Posterior vena cava (tissue), 2 donors: ENCODE measurements at regions not wholly inside any gene's neighbourhood (a gene's known extent, or its start where the extent isn't known, plus 50 kb on each side); places are given as distances from the start of the nearest gene placed in this dataset.

Source experiments
- DNase-seq: peaks from one replicate; pipeline ENCODE4 v3.0.0-alpha.2; 2020; ENCODE audit warnings: low spot score
- intact Hi-C, 2 donors: fragments of 100-400 bp; cut with DNase I; formaldehyde crosslinking; loops; one replicate each; pipeline versions ENCODE4 v1.14.1 to v1.14.2; 2022 to 2023
- donor health status: DM: yes; HTN: yes; CAD: no.
- donor health status: DM: yes; HTN: yes; CAD: no.

- peak; percentile 95 for DNase-seq
- intact Hi-C loops = no loop called here
Observed at GRCh38 chr9:107750741-107751566, 261.4 kb upstream of the KLF4 start.

DNA sequence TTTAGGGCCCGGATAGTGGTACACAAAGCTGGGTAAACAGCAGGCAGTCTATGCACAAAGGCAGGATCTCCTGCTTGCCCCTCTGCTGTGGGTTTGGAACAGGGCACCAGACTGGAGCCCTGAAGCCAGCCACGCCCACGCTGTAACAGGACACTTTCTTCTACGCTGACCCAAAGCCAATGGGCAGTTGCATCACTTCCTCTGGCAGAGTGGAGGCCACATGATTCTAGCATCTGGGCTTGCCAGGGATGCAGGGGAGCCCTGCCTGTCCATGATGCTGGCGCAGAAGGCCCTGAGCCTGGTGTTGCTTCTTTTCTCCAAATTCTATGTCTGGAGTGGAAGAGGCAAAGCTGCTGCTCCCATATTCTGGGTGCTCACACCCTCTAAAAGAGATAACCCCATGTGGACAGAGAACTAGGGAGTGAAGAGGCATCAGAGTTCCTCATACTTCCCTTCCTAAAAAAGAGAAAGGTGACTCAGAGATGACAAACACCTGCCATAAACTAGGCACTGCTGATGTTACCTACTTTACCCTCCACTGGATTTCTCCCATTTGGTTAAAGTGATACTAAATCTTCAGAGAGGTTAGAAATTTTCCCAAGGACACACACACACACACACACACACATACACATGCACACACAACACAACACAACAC lies 260.3 kb upstream of the KLF4 start:
- intact Hi-C loops = no loop called here
- DNase-seq = peak; percentile 96

- intact Hi-C loops = no loop called here
- DNase-seq = no peak
Observed at GRCh38 chr9:107744873-107745272, 255.3 kb upstream of the KLF4 start.

GRCh38 chr9:107742531-107743309 lies 253.2 kb upstream of the KLF4 start:
- intact Hi-C loops = no loop called here
- DNase-seq = no peak

DNA sequence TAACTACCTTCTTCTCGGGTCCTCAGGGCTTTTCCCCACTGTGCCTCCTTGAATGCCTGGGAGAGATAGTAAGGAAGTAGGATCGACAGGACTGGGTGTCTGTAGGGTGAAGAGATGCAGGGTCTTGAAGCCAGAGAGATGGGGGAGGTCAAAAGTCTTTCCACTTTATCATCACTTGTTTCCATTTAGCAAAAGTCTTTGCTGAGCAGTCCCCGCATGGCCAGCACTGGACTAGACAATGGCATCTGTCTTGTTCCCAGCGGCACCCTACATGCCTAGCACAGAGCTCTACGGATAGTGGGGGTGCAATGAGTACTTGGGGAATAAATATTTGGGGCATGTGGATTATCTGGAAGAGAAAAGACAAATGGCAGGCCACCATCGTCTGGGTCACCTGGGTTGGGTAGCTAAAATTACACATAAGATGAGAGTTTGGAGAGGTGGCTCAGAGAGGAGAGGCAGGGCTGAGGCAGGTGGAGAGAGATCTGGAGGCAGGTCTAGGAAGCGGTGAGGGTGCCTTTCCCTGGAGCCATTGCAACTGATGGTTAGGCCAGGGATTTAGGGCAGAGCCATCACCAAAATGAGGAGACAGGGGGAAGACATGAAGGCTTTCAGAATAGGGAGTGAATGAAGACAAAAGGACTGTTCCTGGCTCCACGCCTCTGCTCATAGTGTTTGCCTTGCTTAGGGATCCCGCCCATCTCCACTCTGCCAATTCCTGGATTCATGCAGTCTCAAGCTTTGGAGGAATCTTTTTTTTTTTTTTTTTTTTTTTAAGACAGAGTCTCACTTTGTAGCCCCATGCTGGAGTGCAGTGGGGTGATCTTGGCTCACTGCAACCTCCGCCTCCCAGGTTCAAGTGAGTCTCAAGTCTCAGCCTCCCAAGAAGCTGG lies 250.8 kb upstream of the KLF4 start:
- intact Hi-C loops = no loop called here
- no peak for DNase-seq

DNA sequence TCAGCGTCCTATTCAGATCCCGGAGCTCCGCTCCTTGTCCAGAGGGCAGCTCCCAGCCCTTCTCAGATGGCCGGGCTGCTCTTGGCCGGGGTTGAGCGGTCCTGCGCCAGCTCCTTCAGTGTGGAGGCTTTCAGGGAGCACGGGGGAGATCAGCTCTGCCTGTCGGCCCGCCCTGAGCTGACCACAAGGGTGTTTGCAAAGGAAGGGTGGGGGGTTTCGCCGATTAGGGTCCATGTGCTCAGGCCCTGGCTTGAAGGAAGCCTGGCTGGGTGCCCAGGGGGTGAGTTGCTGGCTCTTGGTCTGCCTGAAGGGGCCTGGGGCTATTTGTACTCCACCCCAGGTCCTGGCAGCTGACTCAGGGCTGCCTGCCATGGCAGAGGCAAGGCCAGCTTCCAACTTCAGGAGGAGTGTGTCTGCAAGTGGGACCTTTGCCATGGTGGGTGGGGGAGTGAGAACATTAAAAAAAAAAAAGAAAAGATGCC lies 250.1 kb upstream of the KLF4 start:
- peak; percentile 88 for DNase-seq
- intact Hi-C loops = loop anchor here in 1 of 2 donors (5.0 to 10.0 kb wide), 2 partner anchors 252 to 705 kb away; partner anchors contain the start of gene KLF4

GRCh38 chr9:107738789-107739188 lies 249.2 kb upstream of the KLF4 start:
- no peak for DNase-seq
- intact Hi-C loops = loop anchor here in 1 of 2 donors (5.0 to 10.0 kb wide), 2 partner anchors 251 to 706 kb away; partner anchors contain the start of gene KLF4

DNA sequence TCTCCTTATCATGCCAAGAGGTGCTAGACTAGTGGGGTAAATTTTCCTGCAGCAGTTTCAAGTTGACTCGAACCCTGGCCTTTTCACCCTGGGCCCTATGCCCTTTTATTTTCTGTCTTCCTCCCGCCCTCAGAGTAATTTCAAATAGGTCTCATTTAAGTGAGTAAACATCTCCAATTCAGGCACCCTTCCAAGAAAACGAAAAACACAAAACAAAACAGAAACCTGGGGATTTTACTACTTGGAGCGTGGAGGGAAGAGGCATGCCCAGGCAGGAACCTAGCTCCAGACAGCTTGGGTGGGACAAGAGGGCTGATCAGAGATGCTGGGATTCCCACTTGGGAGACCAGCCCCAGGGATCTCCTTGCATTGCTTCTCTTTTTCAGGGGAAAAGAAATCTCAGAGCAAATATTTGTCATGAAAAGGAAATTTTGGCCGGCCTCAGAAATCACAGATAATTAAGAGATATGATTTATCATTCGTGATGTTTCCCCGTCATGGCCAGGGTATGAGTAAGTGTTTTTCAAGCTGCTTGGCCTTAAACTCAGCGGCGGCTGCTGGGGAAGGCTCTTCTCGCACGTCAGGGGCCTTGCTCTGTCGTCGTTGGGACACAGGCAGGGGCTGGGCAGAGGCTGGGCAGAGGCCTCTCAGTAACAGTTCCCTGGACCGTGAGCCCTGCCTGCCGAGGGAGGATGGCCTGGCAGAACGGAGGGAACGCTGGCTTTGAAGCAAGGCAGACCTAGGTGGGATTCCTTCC lies 248.6 kb upstream of the KLF4 start:
- peak; percentile 96 for DNase-seq
- intact Hi-C loops = loop anchor here in 1 of 2 donors (5.0 to 10.0 kb wide), 2 partner anchors 251 to 707 kb away; partner anchors contain the start of gene KLF4

DNA sequence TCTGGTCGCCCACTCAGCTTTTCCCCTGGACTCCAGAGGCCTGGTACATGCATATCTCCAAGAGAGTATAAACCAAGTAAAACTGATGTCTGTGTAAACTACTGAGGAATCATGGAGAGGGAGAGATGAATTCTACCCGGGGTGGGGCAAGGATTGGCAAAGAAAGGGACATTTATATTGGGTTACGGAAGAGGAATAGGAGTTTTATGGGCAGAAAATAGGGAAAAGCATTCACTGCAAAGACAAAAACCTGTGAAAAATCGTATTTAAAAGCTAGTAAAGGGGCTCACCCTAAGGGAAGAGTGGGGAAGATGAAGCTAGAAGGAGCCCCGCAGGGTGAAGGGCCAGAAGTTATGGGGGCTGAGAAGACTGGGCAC lies 248.0 kb upstream of the KLF4 start:
- intact Hi-C loops = loop anchor here in 1 of 2 donors (5.0 to 10.0 kb wide), 2 partner anchors 250 to 707 kb away; partner anchors contain the start of gene KLF4
- DNase-seq = no peak

GRCh38 chr9:107735821-107736220 lies 246.3 kb upstream of the KLF4 start:
- DNase-seq = no peak
- intact Hi-C loops = loop anchor here in 1 of 2 donors (5.0 to 10.0 kb wide), 2 partner anchors 249 to 709 kb away; partner anchors contain the start of gene KLF4

DNA sequence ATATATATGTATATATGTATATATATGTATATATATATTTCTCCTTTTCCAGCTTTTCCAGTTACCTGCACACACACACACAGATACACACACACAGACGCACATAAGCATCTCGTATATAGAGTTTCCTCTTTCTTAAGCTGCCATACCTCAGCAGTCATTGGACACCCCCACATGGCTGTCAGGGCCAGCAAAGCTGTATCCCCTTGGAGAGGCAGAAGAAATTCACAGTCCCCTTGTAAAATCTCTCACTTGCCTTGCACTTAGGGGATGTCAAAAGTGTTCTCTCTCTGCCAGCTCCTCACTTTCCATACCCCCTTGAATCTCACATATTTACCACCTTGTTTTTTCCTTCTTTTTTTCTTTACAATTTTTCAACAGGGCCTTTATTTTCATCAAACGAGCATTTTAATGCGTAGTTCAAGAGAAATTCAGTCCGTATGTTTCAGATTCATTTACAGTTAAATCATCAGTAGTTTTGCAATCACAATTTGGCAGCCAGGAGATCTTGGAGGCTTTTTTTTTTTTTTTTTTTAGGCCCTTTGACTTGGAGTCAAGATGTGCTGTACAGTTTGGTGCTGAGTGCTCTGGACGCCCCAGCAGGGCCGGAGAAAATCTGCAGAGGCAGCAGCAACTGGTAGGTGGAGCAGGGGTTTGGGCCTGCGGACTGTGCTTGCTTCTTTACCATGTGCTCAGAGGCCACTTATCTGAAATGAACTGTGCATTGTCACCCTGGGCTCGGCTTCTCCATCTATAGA lies 244.9 kb upstream of the KLF4 start:
- intact Hi-C loops = loop anchor here in 1 of 2 donors (5.0 to 10.0 kb wide), 3 partner anchors 97 to 710 kb away; partner anchors contain the start of gene KLF4
- DNase-seq = no peak

GRCh38 chr9:107733523-107733894 lies 243.9 kb upstream of the KLF4 start:
- intact Hi-C loops = loop anchor here in 1 of 2 donors (5.0 to 10.0 kb wide), 2 partner anchors 96 to 711 kb away; no protein-coding TSS in a partner anchor
- DNase-seq = no peak

DNA sequence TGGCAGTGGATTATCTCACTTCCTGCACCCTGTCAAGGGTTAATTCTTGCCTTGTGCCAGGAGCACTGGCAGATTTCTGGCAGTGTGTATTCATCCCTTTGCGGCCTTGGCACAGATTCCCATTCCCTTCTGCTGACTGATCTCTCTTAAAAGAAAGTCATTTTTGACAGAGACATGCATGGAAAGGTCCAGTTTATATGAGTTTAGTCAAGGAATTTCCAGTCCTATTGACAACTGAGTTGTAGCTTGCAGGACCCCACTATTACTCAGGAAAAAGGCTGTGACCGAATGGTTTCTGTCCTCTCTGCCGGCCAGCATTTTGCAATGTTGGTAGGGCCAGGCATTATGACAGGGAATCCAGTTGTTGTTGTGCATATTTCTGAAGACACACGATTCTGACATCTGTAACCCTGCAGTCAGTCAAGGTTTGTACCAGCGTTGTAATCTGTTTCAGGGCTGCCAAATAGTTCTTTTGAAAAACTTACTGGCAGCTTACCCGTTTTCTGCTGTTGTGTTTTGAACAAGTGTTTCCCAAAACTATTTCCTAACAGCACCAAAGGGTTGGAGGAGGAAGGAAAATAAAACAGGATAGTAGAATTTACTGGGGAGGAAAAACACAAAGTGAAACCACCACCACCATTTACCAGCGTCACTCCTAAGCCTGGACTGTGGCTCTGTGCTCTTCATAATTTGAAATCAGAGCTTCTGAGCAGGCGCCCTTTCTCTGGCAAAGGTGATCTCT lies 243.4 kb upstream of the KLF4 start:
- DNase-seq = no peak
- intact Hi-C loops = loop anchor here in 1 of 2 donors (5.0 to 10.0 kb wide), 2 partner anchors 96 to 712 kb away; no protein-coding TSS in a partner anchor

DNA sequence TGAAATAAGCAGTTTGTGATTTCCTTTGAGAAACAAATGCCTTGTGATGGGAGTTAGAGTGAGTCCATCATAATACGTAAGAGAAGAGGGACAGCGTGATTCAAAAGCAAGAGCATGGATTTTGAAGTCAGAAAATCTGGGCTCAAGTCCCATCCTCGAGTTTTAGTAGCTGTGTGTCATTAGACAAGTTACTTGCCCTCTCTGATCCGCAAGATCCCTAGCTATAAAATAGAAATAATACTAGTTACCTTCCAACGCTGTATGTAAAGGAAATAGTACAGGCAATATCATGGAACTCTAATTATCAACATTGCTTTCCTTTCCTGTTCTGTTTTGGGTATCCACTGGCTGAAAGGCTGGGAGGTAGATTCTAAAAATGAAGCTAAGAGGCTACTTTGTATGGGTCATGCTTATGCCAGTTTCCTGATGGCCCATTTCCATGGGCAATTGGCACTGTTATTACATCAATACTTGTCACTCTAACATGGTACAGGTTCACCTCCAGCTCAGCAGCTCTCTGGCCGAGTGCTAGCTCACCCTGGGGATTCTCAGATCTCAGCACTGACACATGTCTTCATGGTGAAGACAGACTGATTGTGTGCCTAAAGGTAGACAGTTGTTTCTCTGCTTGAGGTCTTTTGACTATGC lies 241.7 kb upstream of the KLF4 start:
- intact Hi-C loops = loop anchor here in 1 of 2 donors (5.0 to 10.0 kb wide), 2 partner anchors 94 to 714 kb away; no protein-coding TSS in a partner anchor
- no peak for DNase-seq

DNA sequence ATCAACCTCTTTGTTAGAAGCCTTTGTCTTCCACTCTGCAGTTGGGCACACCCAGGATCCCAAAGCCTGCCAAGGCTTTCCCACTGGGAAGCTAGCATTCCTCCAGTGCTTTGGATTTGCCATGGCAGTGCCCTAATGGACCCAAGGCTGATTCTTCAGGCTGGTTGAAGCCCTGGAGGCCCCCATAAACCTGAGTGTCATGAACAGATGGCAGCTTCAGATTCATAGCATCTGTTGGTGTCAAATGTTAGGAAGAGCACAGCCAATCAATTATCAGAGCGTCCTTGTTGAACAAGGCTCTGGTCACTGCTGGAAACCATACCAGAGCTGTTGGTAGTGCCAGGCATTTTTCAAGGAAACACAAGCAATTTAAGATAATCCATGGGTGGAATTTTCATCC lies 241.1 kb upstream of the KLF4 start:
- intact Hi-C loops = loop anchor here in 1 of 2 donors (5.0 to 10.0 kb wide), 2 partner anchors 93 to 714 kb away; no protein-coding TSS in a partner anchor
- no peak for DNase-seq
